Prostate gland (tissue), 2 donors: ENCODE measurements at regions not wholly inside any gene's neighbourhood (a gene's known extent, or its start where the extent isn't known, plus 50 kb on each side); places are given as distances from the start of the nearest gene placed in this dataset.
"Not testable (repeated sequence)": the region's sequence is repeated elsewhere in the genome, so short reads cannot be mapped to it uniquely, and the experiment has no call there.

ENCODE experiments used
- DNase-seq: peaks from one replicate; pipeline ENCODE4 v3.0.0-alpha.2; 2019; ENCODE audit warnings: low spot score
- H3K27ac ChIP-seq, 2 donors: fragments of 200-600 bp; sonication (generic); 2 replicates each; pipeline ENCODE4 v1.5.1; 2017 to 2019
- H3K27me3 ChIP-seq: fragments of 200-600 bp; sonication (generic); replicated peaks from 2 replicates; pipeline ENCODE4 v1.5.1; 2019; ENCODE audit not compliant: insufficient read depth
- H3K36me3 ChIP-seq, 2 donors: fragments of 200-600 bp; sonication (generic); 1 replicate in 1 of 2; 2 replicates in 1 of 2; pipeline versions ENCODE4 v1.5.1 to v1.8.1; 2017 to 2019
- H3K4me1 ChIP-seq: fragments of 200-600 bp; sonication (generic); replicated peaks from 2 replicates; pipeline ENCODE4 v1.5.1; 2019
- H3K4me3 ChIP-seq, 2 donors: fragments of 200-600 bp; sonication (generic); 2 replicates each; pipeline ENCODE4 v1.5.1; 2017 to 2019
- H3K9me3 ChIP-seq: fragments of 200-600 bp; sonication (generic); 2 replicates; pipeline ENCODE4 v1.5.1; 2017
- POLR2A ChIP-seq: fragments of 450-650 bp; IDR thresholded peaks from one replicate; pipeline ENCODE4 v1.6.1; 2016; ENCODE audit warnings: antibody characterized with exemption, mild to moderate bottlenecking
- POLR2AphosphoS5 ChIP-seq: sonication (generic); formaldehyde crosslinking; IDR thresholded peaks from one replicate; pipeline ENCODE4 v1.6.1; 2017; ENCODE audit warnings: antibody characterized with exemption
- WGBS: methylation state at CpG from one replicate; pipeline ENCODE4 v1.1.5; 2018; 5-methylcytosine and 5-hydroxymethylcytosine counted together
- intact Hi-C: fragments of 100-400 bp; cut with DNase I; formaldehyde crosslinking; loops from one replicate; pipeline ENCODE4 v1.14.2; 2022
- TF ChIP-seq, protein P1 (sequence below), 4 experiments: fragments of 200-600 bp in 2 of 4; fragments of 450-650 bp in 2 of 4; sonication (generic) in 2 of 4; IDR thresholded peaks; 1 replicate in 3 of 4; 2 replicates in 1 of 4; pipeline ENCODE4 v1.5.1; 2016 to 2019; ENCODE audit warnings: antibody characterized with exemption in 4 of 4, mild to moderate bottlenecking in 2 of 4, moderate library complexity in 2 of 4

DNA sequence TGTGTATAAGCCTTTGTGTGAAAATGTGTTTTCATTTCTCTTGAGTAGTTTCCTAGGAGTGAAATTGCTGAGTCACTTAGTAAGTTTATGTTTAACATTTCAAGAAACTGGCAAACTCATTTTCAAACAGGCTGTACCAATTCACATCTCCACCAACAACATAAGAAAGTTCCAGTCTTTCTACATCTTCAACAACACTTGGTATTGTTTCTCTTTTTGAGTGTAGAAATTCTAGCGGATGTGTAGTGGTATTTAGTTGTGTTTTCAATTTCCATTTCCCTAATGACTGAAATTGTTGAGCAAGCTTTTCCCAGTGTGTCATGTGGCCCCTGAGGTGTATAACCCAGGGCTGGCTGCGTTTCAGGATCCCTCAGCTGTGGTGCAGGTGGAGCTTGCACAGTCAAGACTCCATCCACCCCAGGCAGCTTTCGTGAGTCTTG lies 258.5 kb downstream of the PDCD6IP start:
- no peaks in the 10 kb centered on the region for H3K27me3 ChIP-seq
- no peaks in the 10 kb centered on the region for H3K9me3 ChIP-seq
- intact Hi-C loops, result no loop called here
- no peak overlapping the region for H3K27ac ChIP-seq
- no peak overlapping the region for H3K4me3 ChIP-seq
- no peaks in the 10 kb centered on the region for H3K36me3 ChIP-seq
- DNase-seq, result no peak
- TF ChIP-seq, protein P1, sequence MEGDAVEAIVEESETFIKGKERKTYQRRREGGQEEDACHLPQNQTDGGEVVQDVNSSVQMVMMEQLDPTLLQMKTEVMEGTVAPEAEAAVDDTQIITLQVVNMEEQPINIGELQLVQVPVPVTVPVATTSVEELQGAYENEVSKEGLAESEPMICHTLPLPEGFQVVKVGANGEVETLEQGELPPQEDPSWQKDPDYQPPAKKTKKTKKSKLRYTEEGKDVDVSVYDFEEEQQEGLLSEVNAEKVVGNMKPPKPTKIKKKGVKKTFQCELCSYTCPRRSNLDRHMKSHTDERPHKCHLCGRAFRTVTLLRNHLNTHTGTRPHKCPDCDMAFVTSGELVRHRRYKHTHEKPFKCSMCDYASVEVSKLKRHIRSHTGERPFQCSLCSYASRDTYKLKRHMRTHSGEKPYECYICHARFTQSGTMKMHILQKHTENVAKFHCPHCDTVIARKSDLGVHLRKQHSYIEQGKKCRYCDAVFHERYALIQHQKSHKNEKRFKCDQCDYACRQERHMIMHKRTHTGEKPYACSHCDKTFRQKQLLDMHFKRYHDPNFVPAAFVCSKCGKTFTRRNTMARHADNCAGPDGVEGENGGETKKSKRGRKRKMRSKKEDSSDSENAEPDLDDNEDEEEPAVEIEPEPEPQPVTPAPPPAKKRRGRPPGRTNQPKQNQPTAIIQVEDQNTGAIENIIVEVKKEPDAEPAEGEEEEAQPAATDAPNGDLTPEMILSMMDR (IDR thresholded peaks at IDR 0.05), result no peak
- TF ChIP-seq POLR2AphosphoS5, result no peak
- no peak for TF ChIP-seq POLR2A
- H3K4me1 ChIP-seq, result no peaks in the 10 kb centered on the region
- 79% methylated on average over 3 of the region's 3 CpGs for WGBS

GRCh38 chr3:34060995-34061394 lies 262.6 kb downstream of the PDCD6IP start:
- H3K27me3 ChIP-seq, DNase-seq, H3K4me1 ChIP-seq, H3K4me3 ChIP-seq, H3K27ac ChIP-seq, H3K36me3 ChIP-seq, intact Hi-C loops, H3K9me3 ChIP-seq: not testable (repeated sequence)
- WGBS, result 90% methylated on average over 1 of the region's 1 CpG

DNA sequence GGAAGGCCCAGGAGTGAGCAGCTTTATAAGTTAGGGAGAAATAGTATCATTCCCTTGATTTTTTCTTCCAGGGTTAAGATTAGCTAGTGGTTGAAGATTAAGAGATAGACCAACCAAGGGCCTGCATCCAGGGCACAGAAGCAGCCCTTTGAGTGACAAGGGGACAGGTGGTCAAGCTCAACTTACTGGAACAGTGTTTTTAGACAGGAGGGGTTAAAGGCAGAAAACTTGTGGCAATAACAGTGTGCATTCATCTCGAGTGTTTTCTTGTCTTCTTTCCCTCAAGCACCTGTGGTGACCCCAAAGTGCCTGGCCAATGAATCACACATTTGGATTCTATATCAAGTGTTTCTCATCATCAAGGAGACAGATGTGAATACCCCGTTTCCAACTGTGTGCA lies 267.5 kb downstream of the PDCD6IP start:
- TF ChIP-seq POLR2AphosphoS5, result no peak
- TF ChIP-seq, protein P1 (IDR thresholded peaks at IDR 0.05), result no peak
- no peak for TF ChIP-seq POLR2A
- 76% methylated on average over 2 of the region's 2 CpGs for WGBS
- intact Hi-C loops, result no loop called here

DNA sequence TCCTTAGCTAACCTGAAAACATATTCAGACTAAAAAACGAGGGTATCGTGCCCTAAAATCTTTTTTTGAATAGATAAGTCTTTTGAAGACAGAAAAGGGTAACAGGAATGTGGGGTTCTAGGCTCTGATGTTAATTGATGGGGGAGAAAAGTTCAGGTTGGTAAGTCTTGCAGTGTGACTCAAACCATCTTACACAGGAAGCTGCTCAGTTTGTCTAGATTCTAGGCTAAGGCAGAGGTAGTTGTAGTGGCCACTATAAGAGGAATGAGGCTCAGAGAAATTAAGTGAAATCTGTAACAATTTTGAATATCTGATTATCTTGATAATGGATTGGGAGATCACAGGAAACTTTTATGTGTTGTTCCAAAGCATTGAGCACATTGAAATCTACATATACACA lies 267.9 kb downstream of the PDCD6IP start:
- intact Hi-C loops, result no loop called here
- H3K9me3 ChIP-seq, result no peaks in the 10 kb centered on the region
- no peaks in the 10 kb centered on the region for H3K4me1 ChIP-seq
- H3K27me3 ChIP-seq, result no peaks in the 10 kb centered on the region
- 94% methylated on average over 2 of the region's 2 CpGs for WGBS
- no peak overlapping the region for H3K27ac ChIP-seq
- no peak overlapping the region for H3K4me3 ChIP-seq
- TF ChIP-seq POLR2A (no peak), POLR2AphosphoS5 (no peak)
- TF ChIP-seq, protein P1 (IDR thresholded peaks at IDR 0.05), result no peak
- no peak for DNase-seq
- no peaks in the 10 kb centered on the region for H3K36me3 ChIP-seq

More for the DNA sequence above, 267.5 kb downstream of the PDCD6IP start:
- H3K36me3 ChIP-seq, result no peaks in the 10 kb centered on the region
- H3K4me3 ChIP-seq, result no peak overlapping the region
- no peak overlapping the region for H3K27ac ChIP-seq
- no peaks in the 10 kb centered on the region for H3K27me3 ChIP-seq
- no peak for DNase-seq
- no peaks in the 10 kb centered on the region for H3K9me3 ChIP-seq
- H3K4me1 ChIP-seq, result no peaks in the 10 kb centered on the region

GRCh38 chr3:34066999-34067398 lies 268.6 kb downstream of the PDCD6IP start:
- Histone ChIP-seq H3K27me3 (no peaks in the 10 kb centered on the region), H3K27ac (no peak overlapping the region), H3K4me3 (no peak overlapping the region), H3K36me3 (no peaks in the 10 kb centered on the region), H3K9me3 (no peaks in the 10 kb centered on the region), H3K4me1 (no peaks in the 10 kb centered on the region)
- WGBS, result 43% methylated on average over 2 of the region's 2 CpGs
- no peak for DNase-seq
- intact Hi-C loops, result no loop called here
- no peak for TF ChIP-seq POLR2A
- TF ChIP-seq, protein P1 (IDR thresholded peaks at IDR 0.05), result no peak
- no peak for TF ChIP-seq POLR2AphosphoS5
